HEK293 (cell line): ENCODE measurements at regions not wholly inside any gene's neighbourhood (a gene's known extent, or its start where the extent isn't known, plus 50 kb on each side); places are given as distances from the start of the nearest gene placed in this dataset.

Experiments used
- SALL2 ChIP-seq: fragments of 450-650 bp; formaldehyde crosslinking; IDR thresholded peaks from 2 replicates; pipeline ENCODE4 v1.5.0; 2017; ENCODE audit warnings: missing biosample characterization, mild to moderate bottlenecking, missing genetic modification characterization, borderline replicate concordance
- ZBTB21 ChIP-seq: fragments of 450-650 bp; formaldehyde crosslinking; IDR thresholded peaks from 2 replicates; pipeline ENCODE4 v1.5.1; 2017; ENCODE audit warnings: missing biosample characterization, missing genetic modification characterization
- ZBTB7A ChIP-seq: fragments of 450-650 bp; formaldehyde crosslinking; IDR thresholded peaks from 2 replicates; pipeline ENCODE4 v1.5.1; 2016; ENCODE audit warnings: low read depth, missing biosample characterization, missing genetic modification characterization
- ZNF24 ChIP-seq: fragments of 450-650 bp; formaldehyde crosslinking; IDR thresholded peaks from 2 replicates; pipeline ENCODE4 v1.5.1; 2016; ENCODE audit warnings: missing biosample characterization, missing genetic modification characterization
- ZNF274 ChIP-seq, 2 experiments: fragments of 200-500 bp in 1 of 2; fragments of 450-650 bp in 1 of 2; sonication (Bioruptor generic) in 1 of 2; formaldehyde crosslinking in 1 of 2; IDR thresholded peaks; 2 replicates each; pipeline versions ENCODE4 v1.5.1 to v1.6.1; 2014 to 2016; ENCODE audit warnings: borderline replicate concordance in 1 of 2, inconsistent platforms in 1 of 2, low read length in 1 of 2, missing biosample characterization in 1 of 2, missing genetic modification characterization in 1 of 2
- ZNF76 ChIP-seq: fragments of 450-650 bp; formaldehyde crosslinking; IDR thresholded peaks from 2 replicates; pipeline ENCODE4; 2016; ENCODE audit warnings: low read depth, missing biosample characterization, missing genetic modification characterization, borderline replicate concordance
- TF ChIP-seq, protein P1 (sequence below): fragments of 450-650 bp; formaldehyde crosslinking; IDR thresholded peaks from 2 replicates; pipeline ENCODE4 v1.5.1; 2016; ENCODE audit warnings: missing biosample characterization, missing genetic modification characterization
- TF ChIP-seq, protein P2 (sequence below): fragments of 450-650 bp; formaldehyde crosslinking; IDR thresholded peaks from 2 replicates; pipeline ENCODE4 v1.5.1; 2016; ENCODE audit warnings: missing biosample characterization, missing genetic modification characterization
- TF ChIP-seq, protein P3 (sequence below): fragments of 450-650 bp; formaldehyde crosslinking; IDR thresholded peaks from 2 replicates; pipeline ENCODE4 v1.5.1; 2017; ENCODE audit warnings: missing biosample characterization, mild to moderate bottlenecking, missing genetic modification characterization, moderate library complexity
- TF ChIP-seq, protein P4 (sequence below): fragments of 450-650 bp; formaldehyde crosslinking; IDR thresholded peaks from 2 replicates; pipeline ENCODE4 v1.5.1; 2016; ENCODE audit warnings: missing biosample characterization, missing genetic modification characterization

DNA sequence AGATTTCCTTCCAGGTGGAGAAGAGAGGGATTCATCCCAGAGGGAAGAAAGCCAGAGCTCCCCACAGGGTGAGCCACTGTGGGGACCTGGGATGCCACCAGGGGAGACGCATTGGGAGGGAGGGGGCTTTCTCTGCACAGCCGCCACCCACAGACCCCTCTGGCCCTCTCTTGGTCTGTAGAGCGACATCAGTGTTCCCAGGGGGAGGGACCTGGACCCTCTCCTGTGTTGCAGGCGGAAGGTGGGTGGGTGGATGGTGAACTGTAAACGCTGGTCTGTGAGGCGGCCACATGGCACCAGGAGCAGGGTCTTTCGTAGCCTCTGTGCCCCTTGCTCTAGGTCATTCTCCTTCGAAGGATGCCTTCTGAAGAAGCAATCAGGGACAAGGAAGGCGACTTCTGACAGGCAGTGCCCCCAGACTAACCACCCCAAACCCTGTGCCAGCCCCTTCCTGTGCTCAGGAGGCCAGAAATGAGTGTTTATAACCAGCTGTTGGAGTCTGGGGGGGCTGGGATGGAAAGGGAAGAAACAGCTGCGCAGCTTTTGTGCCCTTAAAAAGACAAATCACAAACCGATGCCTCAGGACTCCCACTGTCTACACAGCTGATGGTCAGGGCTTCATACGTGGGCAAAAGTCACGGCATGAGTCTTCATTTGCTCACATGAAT is 121.4 kb upstream of the ZBTB40 start:
- TF ChIP-seq SALL2 (tag by site-specific recombination) (no peak), ZNF76 (tag by site-specific recombination) (no peak), ZNF24 (tag by site-specific recombination) (no peak), ZNF274 (IDR thresholded peaks at IDR 0.05; ENCODE audit: low read length) (no peak), ZNF274 (tag by site-specific recombination; IDR thresholded peaks at IDR 0.05; ENCODE audit: borderline replicate concordance) (no peak), ZBTB21 (tag by site-specific recombination) (no peak), ZBTB7A (tag by site-specific recombination) (no peak)
- TF ChIP-seq, protein P1, sequence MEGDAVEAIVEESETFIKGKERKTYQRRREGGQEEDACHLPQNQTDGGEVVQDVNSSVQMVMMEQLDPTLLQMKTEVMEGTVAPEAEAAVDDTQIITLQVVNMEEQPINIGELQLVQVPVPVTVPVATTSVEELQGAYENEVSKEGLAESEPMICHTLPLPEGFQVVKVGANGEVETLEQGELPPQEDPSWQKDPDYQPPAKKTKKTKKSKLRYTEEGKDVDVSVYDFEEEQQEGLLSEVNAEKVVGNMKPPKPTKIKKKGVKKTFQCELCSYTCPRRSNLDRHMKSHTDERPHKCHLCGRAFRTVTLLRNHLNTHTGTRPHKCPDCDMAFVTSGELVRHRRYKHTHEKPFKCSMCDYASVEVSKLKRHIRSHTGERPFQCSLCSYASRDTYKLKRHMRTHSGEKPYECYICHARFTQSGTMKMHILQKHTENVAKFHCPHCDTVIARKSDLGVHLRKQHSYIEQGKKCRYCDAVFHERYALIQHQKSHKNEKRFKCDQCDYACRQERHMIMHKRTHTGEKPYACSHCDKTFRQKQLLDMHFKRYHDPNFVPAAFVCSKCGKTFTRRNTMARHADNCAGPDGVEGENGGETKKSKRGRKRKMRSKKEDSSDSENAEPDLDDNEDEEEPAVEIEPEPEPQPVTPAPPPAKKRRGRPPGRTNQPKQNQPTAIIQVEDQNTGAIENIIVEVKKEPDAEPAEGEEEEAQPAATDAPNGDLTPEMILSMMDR (tag by site-specific recombination): no peak
- TF ChIP-seq, protein P2, sequence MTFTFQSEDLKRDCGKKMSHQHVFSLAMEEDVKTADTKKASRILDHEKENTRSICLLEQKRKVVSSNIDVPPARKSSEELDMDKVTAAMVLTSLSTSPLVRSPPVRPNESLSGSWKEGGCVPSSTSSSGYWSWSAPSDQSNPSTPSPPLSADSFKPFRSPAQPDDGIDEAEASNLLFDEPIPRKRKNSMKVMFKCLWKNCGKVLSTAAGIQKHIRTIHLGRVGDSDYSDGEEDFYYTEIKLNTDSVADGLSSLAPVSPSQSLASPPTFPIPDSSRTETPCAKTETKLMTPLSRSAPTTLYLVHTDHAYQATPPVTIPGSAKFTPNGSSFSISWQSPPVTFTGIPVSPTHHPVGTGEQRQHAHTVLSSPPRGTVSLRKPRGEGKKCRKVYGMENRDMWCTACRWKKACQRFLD (tag by site-specific recombination): no peak
- TF ChIP-seq, protein P3, sequence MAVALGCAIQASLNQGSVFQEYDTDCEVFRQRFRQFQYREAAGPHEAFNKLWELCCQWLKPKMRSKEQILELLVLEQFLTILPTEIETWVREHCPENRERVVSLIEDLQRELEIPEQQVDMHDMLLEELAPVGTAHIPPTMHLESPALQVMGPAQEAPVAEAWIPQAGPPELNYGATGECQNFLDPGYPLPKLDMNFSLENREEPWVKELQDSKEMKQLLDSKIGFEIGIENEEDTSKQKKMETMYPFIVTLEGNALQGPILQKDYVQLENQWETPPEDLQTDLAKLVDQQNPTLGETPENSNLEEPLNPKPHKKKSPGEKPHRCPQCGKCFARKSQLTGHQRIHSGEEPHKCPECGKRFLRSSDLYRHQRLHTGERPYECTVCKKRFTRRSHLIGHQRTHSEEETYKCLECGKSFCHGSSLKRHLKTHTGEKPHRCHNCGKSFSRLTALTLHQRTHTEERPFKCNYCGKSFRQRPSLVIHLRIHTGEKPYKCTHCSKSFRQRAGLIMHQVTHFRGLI (tag by site-specific recombination): no peak
- TF ChIP-seq, protein P4, sequence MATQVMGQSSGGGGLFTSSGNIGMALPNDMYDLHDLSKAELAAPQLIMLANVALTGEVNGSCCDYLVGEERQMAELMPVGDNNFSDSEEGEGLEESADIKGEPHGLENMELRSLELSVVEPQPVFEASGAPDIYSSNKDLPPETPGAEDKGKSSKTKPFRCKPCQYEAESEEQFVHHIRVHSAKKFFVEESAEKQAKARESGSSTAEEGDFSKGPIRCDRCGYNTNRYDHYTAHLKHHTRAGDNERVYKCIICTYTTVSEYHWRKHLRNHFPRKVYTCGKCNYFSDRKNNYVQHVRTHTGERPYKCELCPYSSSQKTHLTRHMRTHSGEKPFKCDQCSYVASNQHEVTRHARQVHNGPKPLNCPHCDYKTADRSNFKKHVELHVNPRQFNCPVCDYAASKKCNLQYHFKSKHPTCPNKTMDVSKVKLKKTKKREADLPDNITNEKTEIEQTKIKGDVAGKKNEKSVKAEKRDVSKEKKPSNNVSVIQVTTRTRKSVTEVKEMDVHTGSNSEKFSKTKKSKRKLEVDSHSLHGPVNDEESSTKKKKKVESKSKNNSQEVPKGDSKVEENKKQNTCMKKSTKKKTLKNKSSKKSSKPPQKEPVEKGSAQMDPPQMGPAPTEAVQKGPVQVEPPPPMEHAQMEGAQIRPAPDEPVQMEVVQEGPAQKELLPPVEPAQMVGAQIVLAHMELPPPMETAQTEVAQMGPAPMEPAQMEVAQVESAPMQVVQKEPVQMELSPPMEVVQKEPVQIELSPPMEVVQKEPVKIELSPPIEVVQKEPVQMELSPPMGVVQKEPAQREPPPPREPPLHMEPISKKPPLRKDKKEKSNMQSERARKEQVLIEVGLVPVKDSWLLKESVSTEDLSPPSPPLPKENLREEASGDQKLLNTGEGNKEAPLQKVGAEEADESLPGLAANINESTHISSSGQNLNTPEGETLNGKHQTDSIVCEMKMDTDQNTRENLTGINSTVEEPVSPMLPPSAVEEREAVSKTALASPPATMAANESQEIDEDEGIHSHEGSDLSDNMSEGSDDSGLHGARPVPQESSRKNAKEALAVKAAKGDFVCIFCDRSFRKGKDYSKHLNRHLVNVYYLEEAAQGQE (tag by site-specific recombination): no peak
